HCT116 (cell line): ENCODE measurements at regions not wholly inside any gene's neighbourhood (a gene's known extent, or its start where the extent isn't known, plus 50 kb on each side); places are given as distances from the start of the nearest gene placed in this dataset.

Source experiments
- ATAC-seq: fragments of 200-7000 bp; cut with Tn5 transposase; 2 replicates; pipeline ENCODE4 v1.9.1; 2020; ENCODE audit warnings: mild to moderate bottlenecking, moderate library complexity
- BruUV-seq: library from RNA; stranded (reverse); fragments of 400-500 nt; replicated peaks from 2 replicates; lab custom pipeline; 2021; lab: Mats Ljungman, UMichigan
- CTCF ChIA-PET: fragments of 300-600 bp; sonication (Branson Sonifier 250); formaldehyde crosslinking; loops from one replicate; lab custom pipeline; 2021; ENCODE audit warnings: antibody characterized with exemption; lab: Charles Lee
- POLR2A ChIA-PET: fragments of 300-600, 350-600 bp; sonication (Branson Sonifier 250); formaldehyde crosslinking; loops from one replicate; lab custom pipeline; 2021; ENCODE audit warnings: antibody characterized with exemption; lab: Charles Lee
- RAD21 ChIA-PET, 2 experiments: fragments of 300-600 bp; sonication (Branson Sonifier 250); formaldehyde crosslinking; loops; one replicate each; lab custom pipeline; 2023; ENCODE audit warnings: low total read pairs in 2 of 2; ENCODE audit not compliant: uncharacterized antibody in 2 of 2, unreplicated experiment in 2 of 2, low non-redundant PET in 1 of 2; lab: Charles Lee
- DNase-seq: peaks from one replicate; pipeline ENCODE4 v3.0.0-alpha.2; 2010; ENCODE audit warnings: low read depth, low spot score
- H2AFZ ChIP-seq: fragments of 200-600 bp; shearing (Covaris generic), sonication (generic); 2 replicates; pipeline ENCODE4 v1.6.1; 2017; ENCODE audit warnings: low read depth, mixed run types, mixed read lengths, antibody characterized with exemption, low read length; ENCODE audit not compliant: poor library complexity, severe bottlenecking
- H3K27ac ChIP-seq: 2 replicates; pipeline ENCODE4 v1.5.1; 2012; ENCODE audit warnings: low read depth, low read length
- H3K27me3 ChIP-seq: fragments of 200-600 bp; sonication (generic); 2 replicates; pipeline ENCODE4 v1.6.1; 2016; ENCODE audit warnings: mixed run types, low read length, mixed read lengths; ENCODE audit not compliant: insufficient read depth
- H3K36me3 ChIP-seq, 2 experiments: fragments of 200-500 bp in 1 of 2; fragments of 200-600 bp in 1 of 2; sonication (Bioruptor generic) in 1 of 2; sonication (generic) in 1 of 2; 2 replicates each; pipeline versions ENCODE4 v1.5.1 to v1.6.1; 2014 to 2016; ENCODE audit warnings: low read length in 2 of 2, inconsistent platforms in 1 of 2, mixed read lengths in 1 of 2, mixed run types in 1 of 2; ENCODE audit not compliant: insufficient read depth in 2 of 2, control insufficient read depth in 1 of 2
- H3K4me1 ChIP-seq, 2 experiments: fragments of 200-600 bp in 1 of 2; sonication (generic) in 1 of 2; 2 replicates each; pipeline versions ENCODE4 v1.5.1 to v1.6.1; 2012 to 2017; ENCODE audit warnings: low read length in 2 of 2, inconsistent platforms in 1 of 2, mild to moderate bottlenecking in 1 of 2, mixed read lengths in 1 of 2, mixed run types in 1 of 2, moderate library complexity in 1 of 2; ENCODE audit not compliant: insufficient read depth in 2 of 2, control insufficient read depth in 1 of 2
- H3K4me2 ChIP-seq: fragments of 200-600 bp; sonication (generic); 2 replicates; pipeline ENCODE4 v1.6.1; 2017; ENCODE audit warnings: mixed run types, low read length, mixed read lengths
- H3K4me3 ChIP-seq, 2 experiments: fragments of 200-600 bp in 1 of 2; sonication (generic) in 1 of 2; replicated peaks in 1 of 2; 2 replicates each; pipeline ENCODE4 v1.5.1; 2011 to 2016; ENCODE audit warnings: low read length in 2 of 2, control low read depth in 1 of 2, low read depth in 1 of 2, mild to moderate bottlenecking in 1 of 2, mixed read lengths in 1 of 2, mixed run types in 1 of 2
- H3K79me2 ChIP-seq: fragments of 200-600 bp; sonication (generic); 2 replicates; pipeline ENCODE4 v1.6.1; 2017; ENCODE audit warnings: mild to moderate bottlenecking, mixed run types, low read length, moderate library complexity, mixed read lengths; ENCODE audit not compliant: insufficient read depth
- H3K9ac ChIP-seq: fragments of 200-600 bp; sonication (generic); 2 replicates; pipeline ENCODE4 v1.6.1; 2016; ENCODE audit warnings: low read length, mixed read lengths
- H3K9me2 ChIP-seq: fragments of 200-600 bp; sonication (generic), shearing (Covaris generic); 2 replicates; pipeline ENCODE4 v1.6.1; 2017; ENCODE audit warnings: mixed run types, mild to moderate bottlenecking, moderate library complexity; ENCODE audit not compliant: insufficient read depth
- H3K9me3 ChIP-seq, 2 experiments: fragments of 200-500 bp in 1 of 2; fragments of 200-600 bp in 1 of 2; sonication (Bioruptor generic) in 1 of 2; sonication (generic) in 1 of 2; 2 replicates each; pipeline ENCODE4 v1.6.1; 2014 to 2017; ENCODE audit warnings: low read length in 2 of 2, mixed read lengths in 2 of 2, inconsistent platforms in 1 of 2, low read depth in 1 of 2, mild to moderate bottlenecking in 1 of 2, mixed run types in 1 of 2, moderate library complexity in 1 of 2; ENCODE audit not compliant: control insufficient read depth in 1 of 2, insufficient read depth in 1 of 2
- H4K20me1 ChIP-seq: fragments of 200-600 bp; sonication (generic), shearing (Covaris generic); 2 replicates; pipeline ENCODE4 v1.6.1; 2017; ENCODE audit warnings: mixed run types, mild to moderate bottlenecking, moderate library complexity; ENCODE audit not compliant: insufficient read depth
- ATF3 ChIP-seq: IDR thresholded peaks from 2 replicates; pipeline ENCODE4 v1.6.1; 2012
- EZH2phosphoT487 ChIP-seq: fragments of 200-600 bp; IDR thresholded peaks from 2 replicates; pipeline ENCODE4 v1.6.1; 2018; ENCODE audit warnings: antibody characterized with exemption, borderline replicate concordance
- JUND ChIP-seq: IDR thresholded peaks from 2 replicates; pipeline ENCODE4 v1.6.1; 2012
- MAX ChIP-seq: IDR thresholded peaks from 2 replicates; pipeline ENCODE4 v1.6.1; 2012
- POLR2AphosphoS5 ChIP-seq: IDR thresholded peaks from 2 replicates; pipeline ENCODE4 v1.6.1; 2011; ENCODE audit warnings: mild to moderate bottlenecking, low read depth, low read length, moderate library complexity
- TCF7L2 ChIP-seq: IDR thresholded peaks from 2 replicates; pipeline ENCODE4 v1.7.0; 2011; ENCODE audit warnings: borderline replicate concordance, inconsistent platforms; ENCODE audit not compliant: insufficient read depth, insufficient read length; ENCODE audit errors: extremely low read depth
- YY1 ChIP-seq: IDR thresholded peaks from 2 replicates; pipeline ENCODE4 v1.6.1; 2011; ENCODE audit warnings: low read length, low read depth, moderate library complexity, mild to moderate bottlenecking; ENCODE audit not compliant: insufficient replicate concordance; ENCODE audit errors: extremely low read depth
- ZBTB33 ChIP-seq: IDR thresholded peaks from 2 replicates; pipeline ENCODE4 v1.6.1; 2011; ENCODE audit warnings: mild to moderate bottlenecking, low read length, moderate library complexity; ENCODE audit not compliant: insufficient replicate concordance; ENCODE audit errors: extremely low read depth
- ZNF274 ChIP-seq: fragments of 200-500 bp; sonication (Bioruptor generic); IDR thresholded peaks from 2 replicates; pipeline ENCODE4 v1.6.1; 2014; ENCODE audit warnings: mild to moderate bottlenecking, low read depth, low read length, inconsistent platforms
- intact Hi-C: fragments of 100-400 bp; cut with micrococcal nuclease; formaldehyde crosslinking; loops from 2 replicates; pipeline ENCODE4 v1.10.0; 2022

GRCh38 chr5:73394610-73395009 is 54.0 kb downstream of the FOXD1 start (continued):
- TF ChIP-seq EZH2phosphoT487 (no peak), ZNF274 (no peak), MAX (no peak)

GRCh38 chr5:73393611-73394489 is 54.7 kb downstream of the FOXD1 start:
- POLR2A ChIA-PET = interaction anchor here (1.0 kb wide), 1 partner anchor 55 kb away, joined by 3 read pairs; the partner anchor contains the start of gene FOXD1
- no peak for ATAC-seq

More at GRCh38 chr5:73393611-73394489, 54.7 kb downstream of the FOXD1 start:
- no peak overlapping the region for H3K9ac ChIP-seq
- H3K36me3 ChIP-seq = no peaks in the 10 kb centered on the region
- peak overlapping the region; percentile 37 for H2AFZ ChIP-seq
- H3K79me2 ChIP-seq = no peaks in the 10 kb centered on the region
- BruUV-seq = no TSS peak
- intact Hi-C loops = no loop called here
- no peak overlapping the region for H3K27ac ChIP-seq
- H3K4me1 ChIP-seq = peaks cover 0 to 10% of the 10 kb centered on the region in 2 experiments; a peak in 3 of 4 replicates
- H3K9me2 ChIP-seq = no peaks in the 10 kb centered on the region
- TF ChIP-seq ATF3 (no peak), EZH2phosphoT487 (no peak), JUND (no peak), ZBTB33 (no peak), YY1 (no peak), TCF7L2 (peak; percentile 77), POLR2AphosphoS5 (no peak)
- no peaks in the 10 kb centered on the region for H3K27me3 ChIP-seq
- RAD21 ChIA-PET = no interaction called here
- DNase-seq = no peak
- peak overlapping the region; percentile 15; the same call in 1 of the 2 replicates for H3K4me2 ChIP-seq
- CTCF ChIA-PET = interaction anchor here (1.4 kb wide), 1 partner anchor 178 kb away, joined by 3 read pairs; no protein-coding TSS in a partner anchor
- no peak overlapping the region for H3K4me3 ChIP-seq
- H3K9me3 ChIP-seq = no peaks in the 10 kb centered on the region
- H4K20me1 ChIP-seq = no peaks in the 10 kb centered on the region
